IPS DF 4.7 (cell line): ENCODE measurements at regions not wholly inside any gene's neighbourhood (a gene's known extent, or its start where the extent isn't known, plus 50 kb on each side); places are given as distances from the start of the nearest gene placed in this dataset.
"Not testable (repeated sequence)": the region's sequence is repeated elsewhere in the genome, so short reads cannot be mapped to it uniquely, and the experiment has no call there.

Experiments used
- DNase-seq: peaks from one replicate; pipeline ENCODE4 v3.0.0-alpha.2; 2013; ENCODE audit warnings: low spot score; ENCODE audit errors: extremely low read depth

DNA sequence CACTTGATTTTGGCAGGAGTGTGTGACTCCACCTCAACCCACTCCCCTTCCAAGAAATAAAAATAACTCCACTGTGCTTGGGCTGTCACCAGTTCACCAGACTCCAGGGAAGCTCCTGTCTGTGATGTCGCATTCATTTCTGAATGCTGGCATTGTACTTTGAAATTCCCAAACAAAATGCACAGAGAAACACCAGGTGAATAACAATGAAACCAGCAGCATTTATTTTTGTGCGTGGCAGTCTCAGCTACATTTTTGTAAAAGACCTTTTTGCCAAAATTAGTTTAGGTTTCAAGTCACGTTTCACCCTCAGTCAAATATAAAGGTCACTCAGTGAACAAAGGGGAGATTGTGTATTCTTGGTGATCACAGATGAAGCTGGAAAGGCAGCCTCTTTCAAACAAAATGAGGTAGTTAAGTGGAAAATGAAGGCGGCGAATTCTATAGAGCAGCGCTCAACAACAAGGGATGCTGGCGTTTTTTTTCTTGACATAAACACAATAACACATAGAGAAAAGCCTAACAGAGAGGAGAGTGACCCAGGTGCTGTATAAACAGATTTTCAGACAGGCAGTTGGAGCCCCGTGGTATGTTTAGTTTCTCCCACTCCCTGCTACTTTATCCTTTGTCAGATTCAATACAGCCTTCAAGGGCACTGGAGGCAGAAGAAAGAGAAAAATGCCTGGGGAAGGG lies 210.3 kb upstream of the GCFC2 start:
- no peak for DNase-seq

DNA sequence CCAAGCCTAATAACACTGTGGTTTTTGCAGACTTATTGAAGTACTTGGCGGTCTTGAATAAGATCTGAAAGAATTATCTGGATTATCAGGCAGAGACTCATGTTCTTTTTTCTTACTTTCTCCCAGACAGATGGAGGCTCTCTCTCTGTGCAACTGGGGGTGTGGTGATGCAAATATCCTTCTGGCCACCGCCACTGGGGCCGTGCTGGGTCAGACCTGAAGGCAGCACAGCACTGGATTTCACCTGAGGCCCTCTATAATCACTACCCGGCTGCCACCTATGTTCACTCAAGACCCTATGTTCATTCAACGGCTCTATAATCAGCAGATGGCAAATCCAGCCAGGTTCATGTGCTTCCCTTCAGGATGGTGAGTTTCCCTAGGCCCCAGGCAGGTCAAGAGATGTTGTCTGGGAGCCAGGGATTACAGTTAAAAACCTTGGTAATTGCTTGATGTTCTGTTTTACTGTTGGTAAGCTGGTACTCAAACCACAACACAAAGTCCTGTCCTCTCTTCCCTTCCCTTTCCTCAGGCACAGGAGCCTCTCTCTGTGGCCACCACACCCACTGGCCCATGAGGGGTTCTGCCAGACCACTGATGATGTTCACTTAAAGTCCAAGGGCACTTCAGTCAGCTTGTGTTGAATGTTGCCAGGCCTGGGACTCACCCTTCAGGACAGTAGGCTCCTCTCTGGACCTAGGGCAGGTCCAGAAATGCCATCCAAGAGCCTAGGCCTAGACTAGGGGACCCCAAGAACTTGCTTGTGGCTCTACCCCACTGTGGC lies 205.3 kb upstream of the GCFC2 start:
- no peak for DNase-seq

DNA sequence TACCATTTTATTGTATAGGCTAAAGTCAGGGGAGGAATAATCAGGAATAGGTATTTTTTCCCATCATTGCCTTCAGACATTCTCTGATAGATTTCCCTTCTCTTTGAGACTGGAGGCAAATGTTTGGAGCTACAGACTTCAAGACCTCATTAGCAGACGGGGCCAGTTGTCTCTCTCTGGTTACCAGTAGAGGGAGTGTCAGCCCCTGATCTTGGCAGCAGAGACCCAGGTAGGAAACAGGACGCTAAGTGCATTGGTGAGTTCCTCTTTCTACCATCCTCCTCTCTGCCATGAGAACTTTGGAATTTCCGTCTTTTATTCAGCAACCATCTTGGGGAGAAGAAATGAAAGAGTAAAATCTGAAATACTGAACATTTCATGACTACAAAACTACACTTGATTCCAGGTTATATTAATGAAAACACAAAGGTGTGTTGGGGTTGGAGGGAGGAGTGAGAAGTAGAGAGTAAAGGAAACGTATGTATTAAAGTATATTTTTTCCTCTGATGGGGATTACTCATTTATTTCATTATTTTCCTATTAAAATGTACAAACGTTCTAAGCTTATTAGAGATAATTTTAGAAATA lies 186.2 kb upstream of the GCFC2 start:
- DNase-seq: peak; percentile 66

DNA sequence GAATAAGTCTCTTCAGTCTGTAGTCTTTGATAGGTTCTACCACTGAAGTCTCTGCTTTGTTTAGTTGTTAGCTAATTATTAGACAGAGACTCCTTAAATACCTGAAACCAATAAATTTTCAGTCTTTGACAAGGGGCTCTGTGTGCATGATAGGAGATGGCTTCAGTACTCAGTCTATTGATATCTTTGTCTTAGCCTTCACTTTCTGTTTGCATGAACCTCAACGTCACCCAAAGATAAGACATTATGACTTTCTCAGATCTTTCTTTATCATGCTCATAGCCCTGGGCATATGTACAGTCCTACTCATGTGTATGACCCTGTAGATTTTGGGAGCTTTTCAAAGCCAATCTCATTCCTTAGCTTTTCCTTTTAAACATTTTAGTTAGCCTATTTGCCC lies 183.5 kb upstream of the GCFC2 start:
- DNase-seq: no peak

DNA sequence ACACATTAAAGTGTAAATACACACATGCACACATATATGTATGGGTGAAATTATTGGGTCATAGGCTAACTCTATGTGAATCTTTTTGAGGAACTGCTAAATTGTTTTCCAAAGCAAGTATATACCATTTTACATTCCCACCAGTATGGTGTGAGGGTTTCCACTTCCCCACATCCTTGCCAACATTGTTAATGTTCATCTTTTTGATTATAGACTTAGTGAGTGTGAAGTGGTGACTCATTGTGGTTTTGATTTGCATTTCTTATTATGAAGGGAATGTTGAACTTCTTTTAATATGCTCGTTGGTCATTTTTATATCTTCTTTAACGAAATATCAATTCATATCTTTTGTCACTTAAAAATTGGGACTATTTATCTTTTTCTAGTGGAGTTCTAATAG lies 181.8 kb upstream of the GCFC2 start:
- DNase-seq: no peak

DNA sequence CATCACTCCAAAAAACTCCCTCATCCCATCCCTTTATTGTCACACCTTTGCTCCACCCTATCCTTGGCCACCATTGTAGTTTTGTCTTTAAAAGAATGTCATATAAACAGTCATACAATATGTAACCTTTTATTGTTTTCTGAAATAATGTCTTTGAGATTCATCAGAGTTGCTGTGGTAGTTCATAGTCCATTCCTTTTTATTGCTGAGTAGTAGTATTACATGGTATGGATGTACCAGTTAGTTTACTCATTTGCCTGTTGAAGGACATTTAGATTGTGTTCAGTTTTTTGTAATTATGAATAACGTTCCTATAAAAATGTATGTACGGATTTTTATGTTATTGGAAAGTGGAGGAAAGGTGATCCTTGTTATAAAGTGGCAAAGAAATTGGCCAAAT lies 171.8 kb upstream of the GCFC2 start:
- DNase-seq: no peak

DNA sequence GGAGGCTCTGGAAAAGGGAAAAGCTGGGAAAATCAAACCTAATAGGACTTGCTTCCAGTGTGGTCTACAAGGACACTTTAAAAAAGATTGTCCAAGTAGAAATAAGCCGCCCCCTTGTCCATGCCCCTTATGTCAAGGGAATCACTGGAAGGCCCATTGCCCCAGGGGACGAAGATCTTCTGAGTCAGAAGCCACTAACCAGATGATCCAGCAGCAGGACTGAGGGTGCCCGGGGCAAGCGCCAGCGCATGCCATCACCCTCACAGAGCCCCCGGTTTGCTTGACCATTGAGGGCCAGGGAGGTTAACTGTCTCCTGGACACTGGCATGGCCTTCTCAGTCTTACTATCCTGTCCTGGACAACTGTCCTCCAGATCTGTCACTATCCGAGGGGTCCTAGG lies 164.9 kb upstream of the GCFC2 start:
- not testable (repeated sequence) for DNase-seq

DNA sequence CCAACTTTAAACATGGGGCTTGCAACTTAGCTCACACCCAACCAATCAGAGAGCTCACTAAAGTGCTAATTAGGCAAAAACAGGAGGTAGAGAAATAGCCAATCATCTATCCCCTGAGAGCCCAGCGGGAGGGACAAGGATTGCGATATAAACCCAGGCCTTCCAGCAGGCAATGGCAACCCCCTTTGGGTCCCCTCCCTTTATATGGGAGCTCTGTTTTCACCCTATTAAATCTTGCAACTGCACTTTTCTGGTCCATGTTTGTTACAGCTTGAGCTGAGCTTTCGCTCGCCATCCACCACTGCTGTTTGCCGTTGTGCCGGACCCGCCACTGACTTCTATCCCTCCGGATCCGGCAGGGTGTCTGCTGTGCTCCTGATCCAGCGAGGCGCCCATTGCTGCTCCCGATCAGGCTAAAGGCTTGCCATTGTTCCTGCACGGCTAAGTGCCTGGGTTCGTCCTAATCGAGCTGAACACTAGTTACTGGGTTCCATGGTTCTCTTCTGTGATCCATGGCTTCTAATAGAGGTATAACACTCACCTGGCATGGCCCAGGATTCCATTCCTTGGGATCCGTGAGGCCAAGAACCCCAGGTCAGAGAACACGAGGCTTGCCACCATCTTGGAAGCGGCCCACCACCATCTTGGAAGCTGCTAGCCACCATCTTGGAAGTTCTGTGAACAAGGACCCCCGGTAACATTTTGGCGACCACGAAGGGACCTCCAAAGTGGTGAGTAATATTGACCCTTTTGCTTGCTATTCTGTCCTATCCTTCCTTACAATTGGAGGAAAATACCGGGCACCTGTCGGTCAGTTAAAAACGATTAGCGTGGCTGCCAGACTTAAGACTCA lies 161.3 kb upstream of the GCFC2 start:
- not testable (repeated sequence) for DNase-seq

DNA sequence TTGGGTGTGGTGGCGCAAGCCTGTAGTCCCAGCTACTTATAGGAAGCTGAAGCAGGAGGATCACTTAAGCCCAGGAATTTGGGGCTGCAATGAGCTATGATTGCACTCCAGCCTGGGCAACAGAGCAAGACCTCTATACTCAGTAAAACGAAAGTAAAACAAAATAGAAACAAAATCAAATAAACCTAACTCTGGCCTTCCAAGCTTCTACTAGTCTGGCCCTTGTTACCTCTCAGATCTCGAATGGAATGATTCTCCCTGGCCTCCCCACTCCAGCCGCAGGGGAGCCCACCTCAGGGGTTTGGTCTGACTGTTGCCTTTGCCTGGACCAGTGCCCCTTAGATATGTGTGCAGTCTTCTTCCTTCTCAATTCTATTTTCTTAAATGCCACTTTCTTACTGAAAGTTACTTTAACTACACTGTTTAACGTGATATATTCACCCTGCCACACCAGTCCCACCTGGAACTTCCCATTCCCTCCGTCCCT lies 160.0 kb upstream of the GCFC2 start:
- no peak for DNase-seq

DNA sequence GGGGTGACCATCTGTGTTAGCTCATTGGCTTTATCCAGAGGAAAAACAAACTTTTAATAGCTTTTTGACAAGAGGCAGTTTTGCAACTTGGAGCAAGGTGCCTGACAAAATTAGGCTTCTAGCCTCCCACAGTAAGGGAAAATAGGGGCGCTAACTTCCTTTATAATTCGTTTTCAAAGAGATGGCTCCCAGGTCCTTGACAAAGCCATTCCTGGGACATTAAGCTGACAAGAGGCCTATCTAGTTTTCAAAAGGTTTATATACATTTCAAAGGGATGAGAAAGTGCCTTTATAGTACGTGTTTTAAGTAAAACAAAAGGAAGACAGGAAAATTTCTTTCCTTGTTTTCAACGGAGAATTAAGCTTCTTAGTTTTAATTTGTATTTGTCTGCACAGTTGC lies 159.4 kb upstream of the GCFC2 start:
- peak; percentile 41 for DNase-seq

DNA sequence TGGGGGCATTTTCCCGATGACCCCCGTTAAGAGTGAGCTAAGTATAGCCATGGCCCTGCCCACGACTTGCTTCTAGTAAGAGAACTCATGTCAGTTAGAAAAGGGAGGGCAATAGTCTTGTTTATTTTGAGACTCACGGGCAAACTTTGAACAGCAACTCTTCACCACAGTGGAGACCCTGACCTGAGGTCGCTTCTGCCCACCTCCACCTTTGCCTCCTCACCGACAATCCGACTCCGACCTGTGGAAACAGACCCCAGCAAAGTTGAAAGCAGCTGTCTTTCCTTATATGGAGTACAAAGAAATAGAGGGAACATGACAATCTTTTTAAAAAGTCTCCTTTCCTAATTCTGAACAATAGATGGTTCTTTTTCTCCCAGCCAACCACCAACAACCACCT lies 155.0 kb upstream of the GCFC2 start:
- DNase-seq: no peak

DNA sequence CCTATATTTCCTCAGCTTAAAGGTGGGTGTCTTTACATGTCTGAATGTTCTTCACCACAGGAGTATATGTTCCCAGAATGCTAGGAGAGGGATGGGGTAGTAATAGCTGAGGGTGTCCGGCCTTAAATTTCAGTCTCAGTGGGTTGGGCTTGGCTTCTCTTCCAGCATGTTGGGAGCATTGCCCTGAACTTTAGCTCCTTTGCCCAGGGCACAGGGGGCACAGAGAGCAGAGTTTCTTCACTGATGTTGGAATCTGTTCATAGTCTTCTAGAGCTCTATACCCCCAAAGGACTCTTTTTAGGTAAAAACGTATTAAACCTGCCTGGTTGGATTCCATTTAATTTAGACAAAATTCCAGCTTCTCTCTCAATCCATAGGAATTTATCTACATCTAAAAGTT lies 154.4 kb upstream of the GCFC2 start:
- DNase-seq: no peak

DNA sequence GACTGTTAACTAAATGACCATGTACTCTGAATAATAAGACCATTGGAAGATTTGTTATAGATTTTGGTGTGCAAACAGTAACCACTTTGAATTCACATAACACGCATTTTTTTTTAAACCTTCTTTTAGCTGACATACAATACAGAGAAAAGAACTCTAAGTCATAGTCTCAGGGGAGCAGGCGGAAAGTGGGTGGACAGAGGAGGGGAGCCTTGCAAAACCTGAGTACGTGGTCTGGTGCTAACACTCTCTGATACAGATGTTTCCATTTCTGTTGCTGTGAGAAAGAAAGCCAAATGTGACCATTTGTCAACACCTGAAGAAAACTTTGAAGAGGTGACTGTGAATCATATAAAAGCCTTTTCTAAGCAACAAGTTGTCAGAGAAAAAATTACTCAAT lies 151.8 kb upstream of the GCFC2 start:
- no peak for DNase-seq

DNA sequence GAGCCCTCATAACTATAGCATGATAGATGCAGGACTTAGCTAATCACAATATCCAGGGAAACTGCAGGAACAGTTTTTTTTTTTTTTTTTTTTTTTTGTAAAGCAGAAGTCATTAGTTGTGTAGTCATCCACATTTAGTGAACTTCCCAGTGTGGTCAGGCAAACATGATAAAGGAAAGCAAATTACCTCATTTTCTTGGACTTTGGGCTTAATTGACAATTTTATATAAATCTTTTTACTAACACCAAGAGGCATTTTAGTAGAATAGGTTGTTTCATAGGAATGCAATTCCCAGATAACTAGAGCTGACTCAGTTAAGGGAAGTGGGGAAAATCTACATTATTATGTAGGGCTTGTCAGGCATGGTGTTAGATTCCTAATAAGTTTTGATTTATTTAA lies 142.7 kb upstream of the GCFC2 start:
- DNase-seq: no peak

DNA sequence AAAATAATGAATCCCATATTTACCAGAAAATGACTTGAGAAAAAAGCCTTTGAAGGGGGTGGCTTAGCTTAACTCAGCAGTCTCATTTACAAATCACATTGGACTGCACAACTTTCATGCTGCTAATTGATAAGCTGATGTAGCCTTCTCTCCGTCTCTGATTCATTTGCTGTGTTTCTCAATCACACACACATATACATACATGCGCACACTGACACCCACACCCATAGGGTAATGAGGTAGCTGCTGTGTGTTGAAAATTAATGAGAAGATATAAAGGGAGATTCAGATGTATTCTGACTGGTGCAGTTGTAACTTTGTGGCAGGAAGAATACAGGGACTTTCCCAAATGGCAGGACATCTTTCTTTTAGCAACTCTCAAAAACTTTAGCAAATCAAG lies 141.9 kb upstream of the GCFC2 start:
- DNase-seq: no peak

DNA sequence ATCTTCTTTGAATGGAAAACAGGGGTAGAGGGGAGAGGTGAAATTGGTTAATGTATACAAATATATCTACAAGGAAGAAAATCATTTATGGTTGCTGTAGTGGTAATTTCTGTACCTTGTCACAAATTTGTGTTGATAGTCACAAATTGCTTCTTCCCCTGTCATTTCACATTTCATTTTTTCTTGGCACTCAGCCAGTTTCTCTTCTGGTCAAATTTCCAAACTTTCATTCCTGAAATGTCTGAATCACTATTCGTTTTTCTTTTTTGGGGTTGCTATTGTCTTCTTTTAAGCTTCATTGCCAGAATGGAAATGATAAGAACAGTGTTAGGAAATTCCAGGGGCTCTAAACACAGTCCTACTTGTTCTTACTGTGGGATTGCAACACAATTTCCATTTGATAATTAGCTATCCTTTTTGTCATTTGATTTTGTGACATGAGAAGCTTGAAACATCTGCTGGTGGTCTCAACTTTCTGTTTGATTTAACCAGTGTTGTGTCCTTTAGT lies 136.0 kb upstream of the GCFC2 start:
- no peak for DNase-seq

DNA sequence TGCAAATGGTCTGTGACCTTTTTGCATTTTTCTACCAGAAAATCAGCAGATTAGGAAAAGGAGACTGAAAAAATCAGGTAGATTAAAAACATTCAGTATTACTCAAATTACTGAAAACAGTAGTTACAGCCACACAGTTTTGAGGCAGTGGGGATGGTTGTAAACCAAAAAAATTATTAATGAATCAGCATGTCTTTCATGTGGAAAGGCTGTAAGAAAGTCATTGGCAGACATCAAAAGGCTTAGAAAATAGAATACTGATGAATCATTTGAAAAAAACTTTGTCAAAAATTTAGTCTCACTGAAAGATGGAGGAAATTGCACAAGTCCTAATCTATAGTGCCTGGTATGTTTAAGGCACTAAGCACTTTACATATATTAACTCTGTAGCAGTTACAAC lies 133.9 kb upstream of the GCFC2 start:
- DNase-seq: no peak

DNA sequence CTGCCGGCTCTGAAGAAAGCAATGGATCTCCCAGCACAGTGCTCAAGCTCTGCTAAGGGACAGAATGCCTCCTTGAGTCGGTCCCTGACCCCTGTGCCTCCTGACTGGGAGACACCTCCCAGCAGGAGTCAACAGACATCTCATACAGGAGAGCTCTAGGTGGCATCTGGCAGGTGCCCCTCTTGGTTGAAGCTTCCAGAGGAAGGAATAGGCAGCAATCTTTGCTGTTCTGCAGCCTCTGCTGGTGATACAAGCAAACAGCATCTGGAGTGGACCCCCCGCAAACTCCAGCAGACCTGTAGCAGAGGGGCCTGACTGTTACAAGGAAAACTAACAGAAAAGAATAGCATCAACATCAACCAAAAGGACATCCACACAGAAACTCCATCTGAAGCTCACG lies 123.9 kb upstream of the GCFC2 start:
- not testable (repeated sequence) for DNase-seq

DNA sequence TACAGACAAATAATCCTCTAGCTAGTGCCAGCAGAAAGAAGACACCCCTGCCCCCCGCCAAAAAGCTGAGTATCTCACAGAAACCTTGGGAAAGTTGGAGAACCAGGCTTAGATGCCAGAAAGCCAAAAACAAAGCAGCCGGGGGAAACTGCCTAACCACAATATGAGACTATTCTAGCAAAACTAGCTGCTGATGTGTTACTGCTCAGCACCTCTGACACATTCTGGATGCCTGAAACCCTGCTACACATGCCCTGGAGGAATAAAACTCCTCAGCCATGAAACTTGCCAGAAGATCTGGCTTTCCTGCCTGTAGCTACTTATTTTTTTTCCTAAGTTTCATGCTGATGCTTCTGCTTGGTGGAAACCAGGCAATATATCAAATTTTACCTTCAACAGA lies 122.7 kb upstream of the GCFC2 start:
- DNase-seq: no peak

DNA sequence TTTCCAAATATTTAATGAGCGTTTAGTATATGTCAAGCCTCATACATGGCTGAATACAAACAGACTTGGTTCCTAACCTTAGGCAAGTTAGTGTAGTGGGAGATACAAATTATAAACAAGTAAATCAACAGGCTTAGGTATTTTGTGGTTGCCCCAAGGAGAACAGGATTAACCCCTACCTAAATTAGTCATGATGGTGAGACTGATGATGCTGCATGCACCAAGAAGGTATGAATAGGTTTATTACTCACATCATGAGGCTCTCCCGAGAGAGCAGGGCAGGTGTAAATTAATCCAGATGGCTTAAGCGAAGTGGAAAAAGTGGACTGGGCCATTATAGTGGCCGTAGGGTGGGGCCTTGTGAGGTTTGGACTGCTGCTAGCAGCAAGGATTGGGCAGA lies 118.1 kb upstream of the GCFC2 start:
- no peak for DNase-seq

DNA sequence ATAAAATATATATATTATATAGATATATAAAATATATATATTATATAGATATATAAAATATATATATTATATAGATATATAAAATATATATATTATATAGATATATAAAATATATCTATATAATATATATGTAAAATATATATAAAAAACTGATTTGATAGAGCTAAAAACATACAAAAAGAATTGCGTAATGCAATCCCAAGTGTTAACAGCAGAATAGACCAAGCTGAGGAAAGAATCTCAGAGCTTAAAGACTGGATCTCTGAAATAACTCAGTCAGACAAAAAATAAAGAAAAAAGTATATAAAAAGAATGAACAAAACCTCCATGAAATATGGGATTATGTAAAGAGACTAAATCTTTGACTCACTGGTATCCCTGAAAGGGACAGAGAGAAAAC lies 112.8 kb upstream of the GCFC2 start:
- DNase-seq: not testable (repeated sequence)
